Endothelial cell of hepatic sinusoid (primary cell): ENCODE measurements at regions not wholly inside any gene's neighbourhood (a gene's known extent, or its start where the extent isn't known, plus 50 kb on each side); places are given as distances from the start of the nearest gene placed in this dataset.
"Not testable (repeated sequence)": the region's sequence is repeated elsewhere in the genome, so short reads cannot be mapped to it uniquely, and the experiment has no call there.

ENCODE experiments used
- in situ Hi-C: cut with HindIII; loops from 2 replicates; pipeline ENCODE4 v1.10.0; 2017; ENCODE audit warnings: low sequenced_read_pairs

DNA sequence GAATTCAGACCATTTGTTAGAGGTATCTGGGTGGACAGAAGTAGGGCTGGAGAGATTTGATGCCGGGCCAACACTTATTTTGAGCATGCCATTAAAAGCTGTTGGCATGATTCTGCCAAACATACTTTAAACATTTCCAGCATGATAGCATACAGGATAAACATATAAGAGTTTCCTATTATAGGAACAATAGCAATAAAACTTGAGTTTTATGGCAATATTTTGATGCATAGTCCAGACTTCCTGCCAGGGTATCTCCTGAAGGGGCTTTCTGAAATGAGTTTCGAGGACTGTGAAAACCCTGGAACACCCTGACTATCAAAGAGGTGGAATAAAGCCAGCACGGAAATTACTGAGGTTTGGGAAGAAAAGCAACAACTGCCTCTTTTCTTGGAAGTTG, 1398.0 kb upstream of the NXPH2 start:
- in situ Hi-C loops: no loop called here

- in situ Hi-C loops: no loop called here
Measured at GRCh38 chr2:140177086-140177485, 1396.9 kb upstream of the NXPH2 start.

DNA sequence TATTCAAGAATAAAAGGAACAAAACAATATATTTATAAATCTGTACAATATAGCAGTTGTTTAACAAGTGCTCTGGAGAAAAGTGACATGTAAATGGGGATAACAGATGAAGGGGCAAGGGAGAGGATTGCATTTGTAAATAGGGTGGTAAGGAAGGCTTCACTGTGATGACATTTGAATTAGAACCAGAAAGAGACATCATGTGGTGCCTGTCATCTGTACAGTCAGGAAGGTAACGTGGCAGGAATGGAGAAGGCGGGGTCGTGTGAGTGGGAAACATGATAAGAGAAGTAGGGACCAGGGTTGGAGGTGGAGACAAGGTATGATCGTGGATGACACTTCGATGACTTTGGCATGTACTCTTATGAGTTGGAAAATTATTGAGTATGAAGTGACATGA, 1393.6 kb upstream of the NXPH2 start:
- in situ Hi-C loops: no loop called here

GRCh38 chr2:140164449-140164848, 1384.3 kb upstream of the NXPH2 start:
- in situ Hi-C loops: no loop called here

GRCh38 chr2:140158259-140158658, 1378.1 kb upstream of the NXPH2 start:
- in situ Hi-C loops: loop anchor here (5.0 kb wide), 1 partner anchor 34 kb away; no protein-coding TSS in a partner anchor

DNA sequence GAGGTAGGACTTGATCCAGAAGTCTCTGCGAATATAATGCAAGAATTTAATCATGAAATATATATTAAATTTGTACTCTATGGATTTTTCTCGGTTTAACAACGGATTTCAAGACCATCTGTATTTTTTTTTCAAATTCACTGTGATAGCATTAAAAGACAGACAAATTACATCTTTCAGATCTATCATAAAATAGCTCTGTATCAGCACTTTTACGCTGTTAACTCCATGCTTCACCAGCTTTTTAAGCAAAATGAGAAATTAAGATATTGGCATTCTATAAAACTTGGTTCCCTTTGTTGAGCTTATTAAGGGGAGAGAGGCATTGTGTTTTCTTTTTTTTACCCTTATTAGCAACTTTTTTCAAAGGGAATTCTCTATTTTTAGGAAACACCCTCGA, 1377.6 kb upstream of the NXPH2 start:
- in situ Hi-C loops: loop anchor here (5.0 kb wide), 1 partner anchor 34 kb away; no protein-coding TSS in a partner anchor

GRCh38 chr2:140154706-140155105, 1374.5 kb upstream of the NXPH2 start:
- in situ Hi-C loops: loop anchor here (5.0 kb wide), 1 partner anchor 38 kb away; no protein-coding TSS in a partner anchor

DNA sequence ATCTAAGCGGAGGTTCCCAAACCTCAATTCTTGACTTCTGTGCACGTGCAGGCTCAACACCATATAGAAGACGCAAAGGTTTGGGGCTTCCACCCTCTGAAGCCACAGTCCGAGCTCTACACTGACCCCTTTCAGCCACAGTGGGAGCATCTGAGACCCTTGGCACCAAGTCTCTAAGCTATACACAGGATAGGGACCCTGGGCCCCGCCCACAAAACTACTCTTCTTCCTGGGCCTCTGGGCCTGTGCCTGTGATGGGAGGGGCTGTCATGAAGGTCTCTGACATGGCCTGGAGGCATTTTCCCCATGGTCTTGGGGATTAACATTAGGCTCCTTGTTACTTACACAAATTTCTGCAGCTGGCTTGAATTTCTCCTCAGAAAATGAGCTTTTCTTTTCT, 1374.1 kb upstream of the NXPH2 start:
- in situ Hi-C loops: no loop called here

GRCh38 chr2:140144611-140145010, 1364.4 kb upstream of the NXPH2 start:
- in situ Hi-C loops: no loop called here

- in situ Hi-C loops: no loop called here
Measured at GRCh38 chr2:140138736-140139135, 1358.5 kb upstream of the NXPH2 start.

DNA sequence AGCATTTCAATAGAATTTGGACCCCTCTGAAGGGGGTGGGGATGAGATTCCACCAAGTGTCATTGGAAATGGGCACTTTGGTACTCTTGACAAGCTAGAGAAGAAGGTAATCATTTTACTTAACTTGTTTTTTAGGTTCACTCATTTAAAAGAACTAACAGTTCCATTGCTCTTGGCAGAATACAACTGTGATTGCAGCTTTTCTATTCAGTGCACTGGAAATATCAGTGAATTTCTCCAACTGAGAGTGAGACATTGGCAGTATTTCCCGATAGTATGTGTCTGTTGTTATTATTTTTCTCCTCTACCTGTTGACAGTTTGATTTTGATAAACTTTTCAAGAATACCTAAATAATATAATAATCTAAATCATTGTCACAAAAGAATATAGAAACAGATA, 1356.7 kb upstream of the NXPH2 start:
- in situ Hi-C loops: no loop called here

DNA sequence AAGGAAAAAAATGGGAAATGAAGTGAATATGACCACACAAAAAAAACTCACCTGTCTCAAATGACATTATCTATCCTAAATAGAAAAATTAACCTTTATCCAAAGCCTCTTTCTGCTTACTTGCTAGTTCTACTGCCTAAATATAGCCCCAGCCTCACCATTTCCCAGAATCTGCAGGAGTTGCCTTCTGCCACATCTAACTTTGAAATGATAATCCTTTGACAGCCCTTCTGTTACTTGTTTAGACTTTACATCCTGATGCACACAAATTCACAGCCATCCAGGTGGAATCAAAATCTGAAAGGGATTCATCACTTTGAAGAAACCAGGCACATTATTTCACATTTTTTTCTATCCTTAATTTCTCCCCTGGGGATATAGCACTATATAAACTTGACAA, 1356.2 kb upstream of the NXPH2 start:
- in situ Hi-C loops: no loop called here

- in situ Hi-C loops: no loop called here
Measured at GRCh38 chr2:140128909-140129308, 1348.7 kb upstream of the NXPH2 start.

- in situ Hi-C loops: no loop called here
Measured at GRCh38 chr2:140122001-140122400, 1341.8 kb upstream of the NXPH2 start.

DNA sequence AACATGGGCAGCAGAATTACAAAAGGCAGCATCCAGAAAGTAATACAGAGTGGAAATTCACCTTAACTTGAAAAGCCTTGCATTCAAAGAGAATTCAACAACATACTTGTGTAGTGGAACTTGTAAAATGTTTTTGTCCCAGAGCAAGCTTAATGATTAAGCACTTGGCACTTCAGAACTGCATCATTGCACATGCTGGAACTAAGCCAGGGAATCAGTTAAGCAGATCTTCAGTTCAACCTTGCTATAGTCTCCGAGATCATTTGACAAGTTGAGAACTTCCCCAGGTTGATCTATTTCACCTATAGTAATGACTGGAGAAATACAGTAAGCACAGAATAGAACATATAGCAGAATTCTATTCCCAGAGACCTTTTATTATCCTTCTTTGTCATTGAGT, 1337.2 kb upstream of the NXPH2 start:
- in situ Hi-C loops: no loop called here

- in situ Hi-C loops: no loop called here
Measured at GRCh38 chr2:140108706-140109475, 1328.7 kb upstream of the NXPH2 start.

DNA sequence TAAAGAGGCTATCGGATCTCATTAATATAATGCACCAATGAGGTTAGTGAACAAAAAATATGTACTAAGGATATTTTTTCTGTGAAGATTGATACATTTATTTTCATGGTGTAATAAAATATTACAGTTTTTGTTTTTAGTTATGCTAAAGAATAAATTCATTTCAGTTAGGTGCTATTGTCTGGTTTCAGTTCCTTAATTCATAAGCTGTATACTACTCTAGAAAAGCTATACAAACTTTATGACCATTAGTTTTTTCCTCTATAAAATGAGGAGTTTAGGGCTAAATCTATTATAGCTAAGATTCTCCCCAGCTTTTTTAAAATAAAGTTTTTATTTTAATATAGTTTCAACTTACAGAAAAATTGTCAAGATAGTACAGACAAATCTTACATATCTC, 1311.7 kb upstream of the NXPH2 start:
- in situ Hi-C loops: no loop called here

DNA sequence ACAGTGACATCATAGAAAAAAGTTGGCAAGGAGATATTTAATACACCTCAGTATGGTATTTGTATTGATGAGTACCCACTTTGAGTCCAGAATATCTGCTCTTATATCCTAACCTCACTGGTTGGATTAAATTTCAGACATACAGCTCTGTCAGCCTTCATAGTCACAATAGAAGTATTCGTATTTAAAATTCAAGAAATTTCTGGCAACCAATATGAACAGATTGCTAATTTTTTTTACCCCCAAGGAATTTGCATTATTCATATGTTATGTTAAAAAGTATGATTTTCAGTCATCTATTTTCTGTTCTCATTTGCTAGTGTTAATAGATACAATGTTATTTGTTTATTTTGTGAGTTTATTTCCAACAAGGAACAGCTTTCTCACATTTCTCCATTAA, 1306.8 kb upstream of the NXPH2 start:
- in situ Hi-C loops: no loop called here

GRCh38 chr2:140085674-140086073, 1305.5 kb upstream of the NXPH2 start:
- in situ Hi-C loops: no loop called here

DNA sequence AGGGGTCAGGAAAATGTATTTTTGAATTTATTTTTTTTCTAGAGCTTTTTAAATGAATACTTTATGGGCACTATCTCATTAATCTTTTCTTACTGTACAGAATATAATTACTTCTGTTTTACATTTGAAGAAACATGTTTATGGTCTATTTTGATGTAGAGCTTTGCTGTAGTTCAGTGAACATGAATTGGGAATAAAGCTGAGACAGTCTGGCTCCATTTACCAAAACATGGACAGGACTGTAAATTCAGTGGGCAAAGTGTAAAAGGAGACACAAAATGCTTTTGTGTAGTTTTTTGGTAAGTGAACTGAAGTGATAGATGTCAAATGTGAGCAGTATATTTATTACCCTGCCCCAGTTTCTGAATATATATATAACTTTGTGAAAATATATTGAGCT, 1298.8 kb upstream of the NXPH2 start:
- in situ Hi-C loops: no loop called here

DNA sequence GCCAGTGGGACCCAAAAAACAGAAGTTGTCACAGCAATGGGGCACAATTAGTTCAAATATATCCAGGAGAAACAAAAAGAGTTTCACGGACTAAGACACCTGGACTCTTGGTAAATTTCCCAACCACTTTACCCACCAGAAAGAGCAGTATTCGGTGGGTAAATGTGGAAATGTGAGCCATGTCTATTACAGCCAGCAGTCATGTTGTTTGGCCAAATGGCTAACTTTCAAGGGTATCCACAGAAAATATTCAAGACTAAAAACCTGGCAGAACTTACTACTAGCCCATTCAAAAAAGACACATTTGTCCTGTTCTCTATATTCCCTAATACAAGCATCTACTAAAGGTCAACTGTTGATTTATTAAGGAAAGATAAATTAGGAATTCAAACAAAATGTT, 1296.0 kb upstream of the NXPH2 start:
- in situ Hi-C loops: no loop called here

DNA sequence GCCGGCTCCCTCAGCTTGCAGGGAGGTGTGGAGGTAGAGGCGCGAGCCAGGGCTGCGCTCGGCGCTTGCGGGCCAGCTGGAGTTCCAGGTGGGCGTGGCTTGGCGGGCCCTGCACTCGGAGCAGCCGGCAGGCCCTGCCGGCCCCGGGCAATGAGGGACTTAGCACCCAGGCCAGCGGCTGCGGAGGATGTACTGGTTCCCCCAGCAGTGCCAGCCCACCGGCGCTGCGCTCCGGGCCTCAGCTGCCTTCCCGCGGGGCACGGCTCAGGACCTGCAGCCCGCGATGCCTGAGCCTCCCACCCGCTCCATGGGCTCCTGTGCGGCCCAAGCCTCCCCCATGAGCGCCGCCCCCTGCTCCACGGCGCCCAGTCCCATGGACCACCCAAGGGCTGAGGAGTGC, 1293.6 kb upstream of the NXPH2 start:
- in situ Hi-C loops: not testable (repeated sequence)

- in situ Hi-C loops: no loop called here
Measured at GRCh38 chr2:140067661-140068060, 1287.5 kb upstream of the NXPH2 start.
